ENCODE measurements at regions not wholly inside any gene's neighbourhood (a gene's known extent, or its start where the extent isn't known, plus 50 kb on each side); places are given as distances from the start of the nearest gene placed in this dataset.

DNA sequence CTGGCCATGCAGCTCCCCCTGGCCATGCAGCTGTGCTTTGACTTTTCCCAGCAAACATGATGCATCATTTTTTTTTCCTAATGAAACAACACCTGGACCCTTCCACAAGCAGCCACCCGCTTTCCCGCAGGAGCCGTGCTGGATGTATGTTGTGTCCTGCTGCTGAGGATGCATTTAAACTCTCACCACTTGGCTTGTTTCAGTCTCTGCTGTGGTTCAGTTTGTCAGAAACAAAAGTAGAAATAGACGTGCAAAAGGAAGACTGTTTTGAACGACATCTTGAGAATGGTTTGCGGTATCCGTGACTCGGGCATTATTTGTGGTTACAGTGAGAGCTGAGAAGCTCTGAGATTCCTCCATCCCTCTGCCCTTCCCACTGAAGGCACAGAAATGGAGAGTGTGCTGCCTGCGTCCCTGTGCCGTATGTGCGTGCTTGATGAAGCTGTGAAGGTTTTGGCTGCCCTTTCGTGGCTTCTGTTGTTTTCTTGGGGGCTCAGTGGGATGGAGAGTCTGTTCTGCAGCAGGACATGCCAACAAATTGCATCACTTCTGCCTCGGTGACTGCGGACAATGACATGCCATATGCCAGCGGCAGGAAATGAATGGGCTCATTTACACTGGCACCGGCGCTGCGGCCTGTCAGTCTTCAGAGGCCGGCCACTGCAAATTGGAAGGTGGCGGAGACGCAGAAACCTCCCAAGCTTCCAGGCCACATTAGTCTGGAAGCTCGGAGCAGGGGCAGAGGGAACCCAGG is 417.7 kb upstream of the SALL3 start:
- TF ChIP-seq, protein P1, sequence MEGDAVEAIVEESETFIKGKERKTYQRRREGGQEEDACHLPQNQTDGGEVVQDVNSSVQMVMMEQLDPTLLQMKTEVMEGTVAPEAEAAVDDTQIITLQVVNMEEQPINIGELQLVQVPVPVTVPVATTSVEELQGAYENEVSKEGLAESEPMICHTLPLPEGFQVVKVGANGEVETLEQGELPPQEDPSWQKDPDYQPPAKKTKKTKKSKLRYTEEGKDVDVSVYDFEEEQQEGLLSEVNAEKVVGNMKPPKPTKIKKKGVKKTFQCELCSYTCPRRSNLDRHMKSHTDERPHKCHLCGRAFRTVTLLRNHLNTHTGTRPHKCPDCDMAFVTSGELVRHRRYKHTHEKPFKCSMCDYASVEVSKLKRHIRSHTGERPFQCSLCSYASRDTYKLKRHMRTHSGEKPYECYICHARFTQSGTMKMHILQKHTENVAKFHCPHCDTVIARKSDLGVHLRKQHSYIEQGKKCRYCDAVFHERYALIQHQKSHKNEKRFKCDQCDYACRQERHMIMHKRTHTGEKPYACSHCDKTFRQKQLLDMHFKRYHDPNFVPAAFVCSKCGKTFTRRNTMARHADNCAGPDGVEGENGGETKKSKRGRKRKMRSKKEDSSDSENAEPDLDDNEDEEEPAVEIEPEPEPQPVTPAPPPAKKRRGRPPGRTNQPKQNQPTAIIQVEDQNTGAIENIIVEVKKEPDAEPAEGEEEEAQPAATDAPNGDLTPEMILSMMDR (IDR thresholded peaks at IDR 0.05), result no peak
- TF ChIP-seq POLR2A (IDR thresholded peaks at IDR 0.05), result no peak

Measured in vagina (tissue), 2 donors.